OCI-LY1 (cell line): ENCODE measurements at regions not wholly inside any gene's neighbourhood (a gene's known extent, or its start where the extent isn't known, plus 50 kb on each side); places are given as distances from the start of the nearest gene placed in this dataset.

Experiments
- H2AFZ ChIP-seq: fragments of 200-600 bp; sonication (generic), shearing (Covaris generic); 2 replicates; pipeline ENCODE4 v1.6.0; 2014; ENCODE audit warnings: antibody characterized with exemption, mild to moderate bottlenecking, low read length
- H3F3A ChIP-seq: fragments of 200-600 bp; sonication (generic), shearing (Covaris generic); 2 replicates; pipeline ENCODE4 v1.6.0; 2014; ENCODE audit warnings: mild to moderate bottlenecking, antibody characterized with exemption, low read length, moderate library complexity; ENCODE audit not compliant: insufficient read depth
- H3K27ac ChIP-seq: fragments of 200-600 bp; sonication (generic); 2 replicates; pipeline ENCODE4 v1.5.1; 2014; ENCODE audit warnings: low read length, mixed run types, mild to moderate bottlenecking, low read depth; ENCODE audit not compliant: poor library complexity, severe bottlenecking
- H3K27me3 ChIP-seq: fragments of 200-600 bp; sonication (generic); 2 replicates; pipeline ENCODE4 v1.6.0; 2014; ENCODE audit warnings: antibody characterized with exemption, mild to moderate bottlenecking, low read length, moderate library complexity; ENCODE audit not compliant: insufficient read depth
- H3K36me3 ChIP-seq: fragments of 200-600 bp; sonication (generic); 2 replicates; pipeline ENCODE4 v1.6.1; 2014; ENCODE audit warnings: mild to moderate bottlenecking, antibody characterized with exemption, low read length, moderate library complexity, mixed read lengths; ENCODE audit not compliant: insufficient read depth
- H3K4me1 ChIP-seq: fragments of 200-600 bp; sonication (generic); 2 replicates; pipeline ENCODE4 v1.5.1; 2014; ENCODE audit warnings: mild to moderate bottlenecking, low read length, moderate library complexity; ENCODE audit not compliant: insufficient read depth, severe bottlenecking
- H3K4me2 ChIP-seq: fragments of 200-600 bp; sonication (generic), shearing (Covaris generic); 2 replicates; pipeline ENCODE4 v1.6.1; 2014; ENCODE audit warnings: low read length
- H3K4me3 ChIP-seq: fragments of 200-600 bp; sonication (generic); 2 replicates; pipeline ENCODE4 v1.5.1; 2014; ENCODE audit warnings: low read length, low read depth, mild to moderate bottlenecking, mixed read lengths; ENCODE audit not compliant: poor library complexity, severe bottlenecking
- H3K79me2 ChIP-seq: fragments of 200-600 bp; shearing (Covaris generic); 2 replicates; pipeline ENCODE4 v1.6.1; 2016; ENCODE audit warnings: mixed run types, low read length, mixed read lengths; ENCODE audit not compliant: insufficient read depth
- H3K9ac ChIP-seq: fragments of 200-600 bp; sonication (generic), shearing (Covaris generic); 2 replicates; pipeline ENCODE4 v1.6.1; 2014; ENCODE audit warnings: mild to moderate bottlenecking, low read length, mixed read lengths
- H3K9me2 ChIP-seq: fragments of 200-600 bp; sonication (generic), shearing (Covaris generic); 2 replicates; pipeline ENCODE4 v1.6.1; 2014; ENCODE audit warnings: low read depth, mild to moderate bottlenecking, low read length, mixed read lengths
- H3K9me3 ChIP-seq: fragments of 200-600 bp; shearing (Covaris generic); 2 replicates; pipeline ENCODE4 v1.6.1; 2014; ENCODE audit warnings: low read length, mixed read lengths
- H4K20me1 ChIP-seq: fragments of 200-600 bp; sonication (generic), shearing (Covaris generic); 2 replicates; pipeline ENCODE4 v1.6.0; 2016; ENCODE audit warnings: mild to moderate bottlenecking, low read length; ENCODE audit not compliant: insufficient read depth
- CTCF ChIP-seq: fragments of 200-600 bp; sonication (generic), shearing (Covaris generic); IDR thresholded peaks from 2 replicates; pipeline ENCODE4 v1.5.1; 2017; ENCODE audit warnings: mild to moderate bottlenecking, antibody characterized with exemption, low read length, moderate library complexity, mixed read lengths
- EZH2 ChIP-seq: fragments of 200-600 bp; sonication (generic), shearing (Covaris generic); IDR thresholded peaks from 2 replicates; pipeline ENCODE4 v1.8.0; 2017; ENCODE audit warnings: borderline replicate concordance, mixed run types, mild to moderate bottlenecking, antibody characterized with exemption, low read length, moderate library complexity, mixed read lengths

GRCh38 chr16:79662669-79663313, 62.3 kb upstream of the MAF start:
- no peaks in the 10 kb centered on the region for H3K9me2 ChIP-seq
- no peaks in the 10 kb centered on the region for H3K9me3 ChIP-seq
- H2AFZ ChIP-seq: no peak overlapping the region
- no peaks in the 10 kb centered on the region for H3K79me2 ChIP-seq
- no peak overlapping the region for H3K4me2 ChIP-seq
- H3K9ac ChIP-seq: no peak overlapping the region
- no peak overlapping the region for H3K27ac ChIP-seq
- TF ChIP-seq EZH2: no peak
- TF ChIP-seq CTCF: no peak
- no peaks in the 10 kb centered on the region for H3K36me3 ChIP-seq
- H3K4me1 ChIP-seq: no peaks in the 10 kb centered on the region
- 0 out of 2 replicates have a peak, but pooled peaks cover 3% of the 10 kb centered on the region for H3K27me3 ChIP-seq
- H3F3A ChIP-seq: no peaks in the 10 kb centered on the region
- no peak overlapping the region for H3K4me3 ChIP-seq
- no peaks in the 10 kb centered on the region for H4K20me1 ChIP-seq

- no peak for TF ChIP-seq EZH2
- H4K20me1 ChIP-seq: no peaks in the 10 kb centered on the region
- H3K79me2 ChIP-seq: no peaks in the 10 kb centered on the region
- H3K4me1 ChIP-seq: no peaks in the 10 kb centered on the region
- no peaks in the 10 kb centered on the region for H3K9me3 ChIP-seq
- no peak overlapping the region for H3K4me2 ChIP-seq
- no peaks in the 10 kb centered on the region for H3K9me2 ChIP-seq
- H3K27me3 ChIP-seq: 0 out of 2 replicates have a peak, but pooled peaks cover 3% of the 10 kb centered on the region
- H3K36me3 ChIP-seq: no peaks in the 10 kb centered on the region
- no peak overlapping the region for H3K9ac ChIP-seq
- no peaks in the 10 kb centered on the region for H3F3A ChIP-seq
- no peak overlapping the region for H3K27ac ChIP-seq
- no peak overlapping the region for H3K4me3 ChIP-seq
- H2AFZ ChIP-seq: no peak overlapping the region
Measured at GRCh38 chr16:79662122-79662521, 61.6 kb upstream of the MAF start.

- H3K4me3 ChIP-seq: no peak overlapping the region
- H3K9me2 ChIP-seq: no peaks in the 10 kb centered on the region
- no peaks in the 10 kb centered on the region for H3K36me3 ChIP-seq
- H3K79me2 ChIP-seq: no peaks in the 10 kb centered on the region
- H3K4me2 ChIP-seq: no peak overlapping the region
- no peak overlapping the region for H3K9ac ChIP-seq
- H2AFZ ChIP-seq: no peak overlapping the region
- H3F3A ChIP-seq: no peaks in the 10 kb centered on the region
- H4K20me1 ChIP-seq: no peaks in the 10 kb centered on the region
- no peaks in the 10 kb centered on the region for H3K9me3 ChIP-seq
- 0 out of 2 replicates have a peak, but pooled peaks cover 3% of the 10 kb centered on the region for H3K27me3 ChIP-seq
- TF ChIP-seq CTCF (no peak), EZH2 (no peak)
- no peak overlapping the region for H3K27ac ChIP-seq
- H3K4me1 ChIP-seq: no peaks in the 10 kb centered on the region
Measured at GRCh38 chr16:79661578-79661977, 61.0 kb upstream of the MAF start.

- Histone ChIP-seq H3K4me2 (no peak overlapping the region), H3K9me2 (no peaks in the 10 kb centered on the region), H3K27me3 (0 out of 2 replicates have a peak, but pooled peaks cover 3% of the 10 kb centered on the region), H2AFZ (no peak overlapping the region), H3K9ac (no peak overlapping the region), H3K4me1 (no peaks in the 10 kb centered on the region), H3K79me2 (no peaks in the 10 kb centered on the region), H3K27ac (no peak overlapping the region), H3K4me3 (no peak overlapping the region), H3F3A (no peaks in the 10 kb centered on the region), H3K36me3 (no peaks in the 10 kb centered on the region), H3K9me3 (no peaks in the 10 kb centered on the region), H4K20me1 (no peaks in the 10 kb centered on the region)
- TF ChIP-seq CTCF (no peak), EZH2 (no peak)
Measured at GRCh38 chr16:79659344-79659743, 58.8 kb upstream of the MAF start.
